ENCODE measurements at regions not wholly inside any gene's neighbourhood (a gene's known extent, or its start where the extent isn't known, plus 50 kb on each side); places are given as distances from the start of the nearest gene placed in this dataset.

GRCh38 chr9:129501771-129502319, 119.1 kb downstream of the C9orf50 start:
- TF ChIP-seq POLR2A (IDR thresholded peaks at IDR 0.05; ENCODE audit: low read depth, low read length) (no peak), CTCF (conservative IDR thresholded peaks at IDR 0.05; ENCODE audit: low read depth, low read length) (no peak), MAFK (IDR thresholded peaks at IDR 0.05; ENCODE audit: low read depth, low read length) (no peak), BHLHE40 (IDR thresholded peaks at IDR 0.05; ENCODE audit: low read depth, low read length) (no peak), ELK1 (IDR thresholded peaks at IDR 0.05; ENCODE audit: borderline replicate concordance, low read depth, low read length) (no peak)
